ENCODE measurements at regions not wholly inside any gene's neighbourhood (a gene's known extent, or its start where the extent isn't known, plus 50 kb on each side); places are given as distances from the start of the nearest gene placed in this dataset.

DNA sequence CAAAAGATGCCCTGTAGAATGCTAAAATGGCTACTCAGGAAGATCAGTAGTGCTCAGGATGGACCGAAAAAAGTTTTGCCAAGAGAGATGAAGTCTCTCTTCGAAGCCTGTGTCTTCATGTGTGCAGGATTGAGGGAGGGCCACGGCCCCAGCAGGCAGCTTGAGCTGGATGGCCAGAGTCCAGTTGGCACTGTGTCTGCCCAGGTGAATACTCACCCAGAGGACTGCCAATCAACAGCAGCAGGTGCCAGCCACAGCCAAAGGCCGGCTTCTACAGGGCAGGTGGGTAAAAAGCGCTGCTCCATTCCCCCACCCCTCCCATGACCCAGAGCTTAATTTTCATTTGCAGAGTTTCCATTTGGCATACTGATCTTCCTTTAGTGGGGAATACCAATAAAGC lies 287.9 kb upstream of the ZNF608 start:
- H3K4me3 ChIP-seq = no peak overlapping the region
- H3K27me3 ChIP-seq = no peaks in the 10 kb centered on the region
- H3K27ac ChIP-seq = no peak overlapping the region
- TF ChIP-seq POLR2A (IDR thresholded peaks at IDR 0.05) = no peak
- TF ChIP-seq, protein P1, sequence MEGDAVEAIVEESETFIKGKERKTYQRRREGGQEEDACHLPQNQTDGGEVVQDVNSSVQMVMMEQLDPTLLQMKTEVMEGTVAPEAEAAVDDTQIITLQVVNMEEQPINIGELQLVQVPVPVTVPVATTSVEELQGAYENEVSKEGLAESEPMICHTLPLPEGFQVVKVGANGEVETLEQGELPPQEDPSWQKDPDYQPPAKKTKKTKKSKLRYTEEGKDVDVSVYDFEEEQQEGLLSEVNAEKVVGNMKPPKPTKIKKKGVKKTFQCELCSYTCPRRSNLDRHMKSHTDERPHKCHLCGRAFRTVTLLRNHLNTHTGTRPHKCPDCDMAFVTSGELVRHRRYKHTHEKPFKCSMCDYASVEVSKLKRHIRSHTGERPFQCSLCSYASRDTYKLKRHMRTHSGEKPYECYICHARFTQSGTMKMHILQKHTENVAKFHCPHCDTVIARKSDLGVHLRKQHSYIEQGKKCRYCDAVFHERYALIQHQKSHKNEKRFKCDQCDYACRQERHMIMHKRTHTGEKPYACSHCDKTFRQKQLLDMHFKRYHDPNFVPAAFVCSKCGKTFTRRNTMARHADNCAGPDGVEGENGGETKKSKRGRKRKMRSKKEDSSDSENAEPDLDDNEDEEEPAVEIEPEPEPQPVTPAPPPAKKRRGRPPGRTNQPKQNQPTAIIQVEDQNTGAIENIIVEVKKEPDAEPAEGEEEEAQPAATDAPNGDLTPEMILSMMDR (IDR thresholded peaks at IDR 0.05) = no peak
- intact Hi-C loops (cut with DNase I) = no loop called here
- DNase-seq = no peak
- H3K9me3 ChIP-seq (replicated peaks in 1 of 3) = no peaks in the 10 kb centered on the region
- H3K36me3 ChIP-seq (replicated peaks in 1 of 2) = no peaks in the 10 kb centered on the region
- WGBS, 4 donors = 87 to 97% (median 93%) methylated on average over 5 of the region's 5 CpGs
- no peaks in the 10 kb centered on the region for H3K4me1 ChIP-seq (replicated peaks in 1 of 2)

DNA sequence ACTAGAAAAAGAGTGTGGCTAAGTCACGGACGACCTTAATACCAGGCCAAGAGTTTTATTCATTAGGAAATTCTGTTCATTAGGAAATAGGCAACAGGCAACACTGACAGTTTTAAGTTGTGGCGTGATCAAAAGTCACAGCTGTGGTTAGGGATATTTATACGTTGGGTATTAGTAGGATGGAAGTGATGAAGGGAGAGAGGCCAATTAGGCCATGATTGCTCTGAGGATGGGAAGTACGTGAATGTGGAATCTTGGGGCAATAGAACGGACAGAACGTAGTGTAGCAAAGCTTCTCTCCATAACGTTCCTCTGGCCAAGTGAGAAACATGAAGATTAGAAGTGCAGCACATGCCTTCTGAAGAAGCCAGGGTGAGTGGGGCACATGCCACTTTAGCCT lies 290.1 kb upstream of the ZNF608 start:
- intact Hi-C loops (cut with DNase I) = no loop called here
- no peak for TF ChIP-seq POLR2A (IDR thresholded peaks at IDR 0.05)
- TF ChIP-seq, protein P1 (IDR thresholded peaks at IDR 0.05) = no peak
- Histone ChIP-seq H3K4me1 (replicated peaks in 1 of 2) (peaks cover 0 to 6% of the 10 kb centered on the region in 2 donors), H3K27me3 (no peaks in the 10 kb centered on the region), H3K27ac (no peak overlapping the region), H3K9me3 (replicated peaks in 1 of 3) (no peaks in the 10 kb centered on the region), H3K36me3 (replicated peaks in 1 of 2) (no peaks in the 10 kb centered on the region), H3K4me3 (no peak overlapping the region)
- no peak for DNase-seq
- 92 to 95% (median 93%) methylated on average over 8 of the region's 8 CpGs for WGBS, 4 donors

DNA sequence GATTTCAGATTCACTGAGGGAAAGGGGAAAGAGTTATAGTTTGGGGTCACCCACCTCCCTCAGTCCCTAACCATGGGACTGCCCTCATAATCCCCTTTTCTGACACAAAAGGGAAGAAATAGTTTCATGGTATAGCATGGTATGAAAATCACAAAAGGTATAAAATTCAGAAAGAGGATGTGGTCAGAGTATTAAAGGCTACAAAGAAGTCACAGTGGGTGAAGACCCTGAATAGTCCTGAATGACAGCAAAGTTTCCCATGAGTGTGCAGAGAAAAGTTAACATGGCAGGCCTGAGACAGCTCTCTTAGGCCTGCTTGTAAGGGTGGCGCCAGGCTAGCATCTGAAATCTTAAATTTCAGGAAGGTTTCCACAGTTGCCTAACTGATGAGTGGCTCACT lies 290.6 kb upstream of the ZNF608 start:
- no peaks in the 10 kb centered on the region for H3K9me3 ChIP-seq (replicated peaks in 1 of 3)
- DNase-seq = no peak
- intact Hi-C loops (cut with DNase I) = no loop called here
- TF ChIP-seq, protein P1 (IDR thresholded peaks at IDR 0.05) = no peak
- no peak for TF ChIP-seq POLR2A (IDR thresholded peaks at IDR 0.05)
- 70 to 96% (median 88%) methylated on average over 1 of the region's 1 CpG for WGBS, 4 donors
- no peaks in the 10 kb centered on the region for H3K36me3 ChIP-seq (replicated peaks in 1 of 2)
- H3K4me1 ChIP-seq (replicated peaks in 1 of 2) = peaks cover 0 to 11% of the 10 kb centered on the region in 2 donors
- no peak overlapping the region for H3K4me3 ChIP-seq
- H3K27me3 ChIP-seq = no peaks in the 10 kb centered on the region
- H3K27ac ChIP-seq = no peak overlapping the region

GRCh38 chr5:125037530-125037929 lies 291.1 kb upstream of the ZNF608 start:
- Histone ChIP-seq H3K36me3 (replicated peaks in 1 of 2) (no peaks in the 10 kb centered on the region), H3K27me3 (no peaks in the 10 kb centered on the region), H3K4me3 (no peak overlapping the region), H3K9me3 (replicated peaks in 1 of 3) (no peaks in the 10 kb centered on the region), H3K27ac (no peak overlapping the region), H3K4me1 (replicated peaks in 1 of 2) (peaks cover 0 to 17% of the 10 kb centered on the region in 2 donors)
- no peak for TF ChIP-seq POLR2A (IDR thresholded peaks at IDR 0.05)
- TF ChIP-seq, protein P1 (IDR thresholded peaks at IDR 0.05) = no peak
- intact Hi-C loops (cut with DNase I) = no loop called here
- no peak for DNase-seq
- WGBS, 4 donors = 90 to 94% (median 93%) methylated on average over 7 of the region's 7 CpGs
